ENCODE measurements at regions not wholly inside any gene's neighbourhood (a gene's known extent, or its start where the extent isn't known, plus 50 kb on each side); places are given as distances from the start of the nearest gene placed in this dataset.

DNA sequence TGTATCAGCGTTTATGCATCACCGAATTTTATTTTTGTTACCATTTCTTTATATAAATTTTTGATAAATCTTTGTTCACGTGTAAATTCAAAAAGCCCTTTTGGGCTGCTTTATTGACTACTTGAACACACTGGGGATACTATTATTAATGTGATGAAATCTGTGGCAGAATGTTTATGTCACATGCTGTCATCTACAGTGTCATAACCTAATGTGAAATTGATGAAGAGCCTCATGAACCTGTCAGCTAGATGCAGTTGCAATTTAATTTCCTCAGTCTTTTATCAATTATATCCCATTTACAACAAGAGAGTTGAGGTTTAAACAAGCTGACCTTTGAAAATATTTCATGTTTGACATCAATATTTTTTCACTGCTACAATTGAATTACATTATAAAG lies 1100.4 kb upstream of the COX7C start (continued):
- TF ChIP-seq STAT6 (CRISPR knock-in tag; conservative IDR thresholded peaks at IDR 0.05; ENCODE audit: low read depth) (no peak), NFATC4 (CRISPR knock-in tag; IDR thresholded peaks at IDR 0.05) (no peak)
- TF ChIP-seq, protein P1, sequence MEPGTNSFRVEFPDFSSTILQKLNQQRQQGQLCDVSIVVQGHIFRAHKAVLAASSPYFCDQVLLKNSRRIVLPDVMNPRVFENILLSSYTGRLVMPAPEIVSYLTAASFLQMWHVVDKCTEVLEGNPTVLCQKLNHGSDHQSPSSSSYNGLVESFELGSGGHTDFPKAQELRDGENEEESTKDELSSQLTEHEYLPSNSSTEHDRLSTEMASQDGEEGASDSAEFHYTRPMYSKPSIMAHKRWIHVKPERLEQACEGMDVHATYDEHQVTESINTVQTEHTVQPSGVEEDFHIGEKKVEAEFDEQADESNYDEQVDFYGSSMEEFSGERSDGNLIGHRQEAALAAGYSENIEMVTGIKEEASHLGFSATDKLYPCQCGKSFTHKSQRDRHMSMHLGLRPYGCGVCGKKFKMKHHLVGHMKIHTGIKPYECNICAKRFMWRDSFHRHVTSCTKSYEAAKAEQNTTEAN (CRISPR knock-in tag; IDR thresholded peaks at IDR 0.05), result no peak

GRCh38 chr5:85533341-85534047 lies 1084.2 kb upstream of the COX7C start:
- ChIA-PET CTCF (no interaction called here), POLR2A (no interaction called here)
- TF ChIP-seq CREM (CRISPR knock-in tag; IDR thresholded peaks at IDR 0.05) (no peak), ZNF532 (CRISPR knock-in tag; IDR thresholded peaks at IDR 0.05; ENCODE audit: borderline replicate concordance) (no peak), IRF2 (CRISPR knock-in tag; IDR thresholded peaks at IDR 0.05; ENCODE audit: borderline replicate concordance, low read depth) (no peak), HMGA2 (CRISPR knock-in tag; IDR thresholded peaks at IDR 0.05) (no peak), SMAD4 (CRISPR knock-in tag; IDR thresholded peaks at IDR 0.05) (no peak)
- TF ChIP-seq, protein P1 (CRISPR knock-in tag; IDR thresholded peaks at IDR 0.05), result no peak
- DNase-seq (ENCODE audit: low spot score), result no peak
- no peaks in the 10 kb centered on the region for H3K27me3 Mint-ChIP-seq (ENCODE audit: low read depth)
- no peaks in the 10 kb centered on the region for H3K36me3 Mint-ChIP-seq
- no peak overlapping the region for H3K4me3 Mint-ChIP-seq
- no peak for ATAC-seq
- no peaks in the 10 kb centered on the region for H3K9me3 Mint-ChIP-seq
- peaks cover 6% of the 10 kb centered on the region for H3K4me1 Mint-ChIP-seq
- H3K27ac Mint-ChIP-seq, result no peak overlapping the region

GRCh38 chr5:85538362-85538761 lies 1079.4 kb upstream of the COX7C start:
- CTCF ChIA-PET, result no interaction called here
- Mint-ChIP-seq H3K9me3 (no peaks in the 10 kb centered on the region), H3K36me3 (no peaks in the 10 kb centered on the region), H3K4me1 (peaks cover 3% of the 10 kb centered on the region; the same call in 1 of the 2 replicates), H3K27me3 (ENCODE audit: low read depth) (no peaks in the 10 kb centered on the region), H3K4me3 (no peak overlapping the region), H3K27ac (no peak overlapping the region)
- no peak for ATAC-seq
- DNase-seq (ENCODE audit: low spot score), result no peak
- POLR2A ChIA-PET, result no interaction called here
- TF ChIP-seq, protein P2, sequence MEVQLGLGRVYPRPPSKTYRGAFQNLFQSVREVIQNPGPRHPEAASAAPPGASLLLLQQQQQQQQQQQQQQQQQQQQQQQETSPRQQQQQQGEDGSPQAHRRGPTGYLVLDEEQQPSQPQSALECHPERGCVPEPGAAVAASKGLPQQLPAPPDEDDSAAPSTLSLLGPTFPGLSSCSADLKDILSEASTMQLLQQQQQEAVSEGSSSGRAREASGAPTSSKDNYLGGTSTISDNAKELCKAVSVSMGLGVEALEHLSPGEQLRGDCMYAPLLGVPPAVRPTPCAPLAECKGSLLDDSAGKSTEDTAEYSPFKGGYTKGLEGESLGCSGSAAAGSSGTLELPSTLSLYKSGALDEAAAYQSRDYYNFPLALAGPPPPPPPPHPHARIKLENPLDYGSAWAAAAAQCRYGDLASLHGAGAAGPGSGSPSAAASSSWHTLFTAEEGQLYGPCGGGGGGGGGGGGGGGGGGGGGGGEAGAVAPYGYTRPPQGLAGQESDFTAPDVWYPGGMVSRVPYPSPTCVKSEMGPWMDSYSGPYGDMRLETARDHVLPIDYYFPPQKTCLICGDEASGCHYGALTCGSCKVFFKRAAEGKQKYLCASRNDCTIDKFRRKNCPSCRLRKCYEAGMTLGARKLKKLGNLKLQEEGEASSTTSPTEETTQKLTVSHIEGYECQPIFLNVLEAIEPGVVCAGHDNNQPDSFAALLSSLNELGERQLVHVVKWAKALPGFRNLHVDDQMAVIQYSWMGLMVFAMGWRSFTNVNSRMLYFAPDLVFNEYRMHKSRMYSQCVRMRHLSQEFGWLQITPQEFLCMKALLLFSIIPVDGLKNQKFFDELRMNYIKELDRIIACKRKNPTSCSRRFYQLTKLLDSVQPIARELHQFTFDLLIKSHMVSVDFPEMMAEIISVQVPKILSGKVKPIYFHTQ (CRISPR knock-in tag; IDR thresholded peaks at IDR 0.05), result no peak
- TF ChIP-seq ELF4 (CRISPR knock-in tag; IDR thresholded peaks at IDR 0.05; ENCODE audit: low read depth) (no peak), GTF2I (CRISPR knock-in tag; conservative IDR thresholded peaks at IDR 0.05) (no peak), ESRRA (CRISPR knock-in tag; IDR thresholded peaks at IDR 0.05; ENCODE audit: borderline replicate concordance) (no peak), RELA (CRISPR knock-in tag; IDR thresholded peaks at IDR 0.05; ENCODE audit: borderline replicate concordance) (no peak), JUN (CRISPR knock-in tag; IDR thresholded peaks at IDR 0.05) (no peak)
- TF ChIP-seq, protein P3, sequence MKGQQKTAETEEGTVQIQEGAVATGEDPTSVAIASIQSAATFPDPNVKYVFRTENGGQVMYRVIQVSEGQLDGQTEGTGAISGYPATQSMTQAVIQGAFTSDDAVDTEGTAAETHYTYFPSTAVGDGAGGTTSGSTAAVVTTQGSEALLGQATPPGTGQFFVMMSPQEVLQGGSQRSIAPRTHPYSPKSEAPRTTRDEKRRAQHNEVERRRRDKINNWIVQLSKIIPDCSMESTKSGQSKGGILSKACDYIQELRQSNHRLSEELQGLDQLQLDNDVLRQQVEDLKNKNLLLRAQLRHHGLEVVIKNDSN (CRISPR knock-in tag; IDR thresholded peaks at IDR 0.05), result no peak
